HG02759 (cell line): ENCODE measurements at regions not wholly inside any gene's neighbourhood (a gene's known extent, or its start where the extent isn't known, plus 50 kb on each side); places are given as distances from the start of the nearest gene placed in this dataset.
"Not testable (repeated sequence)": the region's sequence is repeated elsewhere in the genome, so short reads cannot be mapped to it uniquely, and the experiment has no call there.

Source experiments
- ATAC-seq: cut with Tn5 transposase; IDR thresholded peaks from one replicate; pipeline ENCODE4 v1.9.1; 2021; ENCODE audit warnings: mild to moderate bottlenecking, moderate library complexity; ENCODE audit not compliant: unreplicated experiment

- ATAC-seq = no peak
These were observed 87.1 kb upstream of the KCNA1 start for GRCh38 chr12:4822572-4822971.

- no peak for ATAC-seq
These were observed 85.3 kb upstream of the KCNA1 start for GRCh38 chr12:4824380-4824779.

GRCh38 chr12:4825011-4825858 lies 84.5 kb upstream of the KCNA1 start:
- ATAC-seq = no peak

DNA sequence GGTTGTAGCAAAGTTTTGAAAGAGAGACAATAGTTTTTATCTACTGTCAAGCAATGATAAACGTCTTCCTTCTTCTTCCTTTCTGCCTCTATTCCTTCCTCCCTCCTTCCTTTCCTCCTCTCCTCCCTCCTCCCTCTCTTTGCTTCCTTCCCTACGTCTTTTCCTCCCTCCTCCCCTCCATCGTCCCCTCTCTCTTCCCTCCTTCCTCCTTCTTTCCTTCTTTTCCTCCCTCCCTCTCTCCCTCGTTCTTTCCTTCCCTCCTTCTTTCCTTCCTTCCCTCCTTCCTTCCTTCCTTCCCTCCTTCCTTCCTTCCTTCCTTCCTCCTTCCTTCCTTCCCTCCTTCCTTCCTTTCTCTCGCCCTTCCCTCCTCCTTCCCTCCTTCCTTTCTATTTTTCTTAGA lies 82.8 kb upstream of the KCNA1 start:
- no peak for ATAC-seq

DNA sequence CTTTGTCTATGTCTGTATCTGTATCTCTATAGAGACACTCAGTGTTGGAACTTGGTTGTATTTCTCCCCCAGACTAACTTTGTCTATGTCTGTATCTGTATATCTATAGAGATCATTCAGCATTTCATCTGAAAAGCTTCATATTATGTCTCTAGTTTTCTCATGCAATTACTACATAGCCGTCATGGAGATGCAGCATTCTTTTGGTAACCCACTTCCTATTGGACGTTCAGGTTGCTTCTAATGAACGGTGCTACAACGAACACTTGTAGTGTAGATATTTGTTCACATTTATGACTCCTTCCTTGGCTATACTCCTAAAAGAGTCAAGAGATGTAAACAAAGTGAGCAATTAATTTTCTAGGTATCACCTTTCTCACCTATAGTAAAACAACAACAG lies 81.5 kb upstream of the KCNA1 start:
- ATAC-seq = no peak

- peak; percentile 87 for ATAC-seq
These were observed 80.4 kb upstream of the KCNA1 start for GRCh38 chr12:4829161-4829792.

GRCh38 chr12:4829793-4830162 lies 79.9 kb upstream of the KCNA1 start:
- ATAC-seq = peak; percentile 29

- ATAC-seq = no peak
These were observed 79.0 kb upstream of the KCNA1 start for GRCh38 chr12:4830556-4831210.

DNA sequence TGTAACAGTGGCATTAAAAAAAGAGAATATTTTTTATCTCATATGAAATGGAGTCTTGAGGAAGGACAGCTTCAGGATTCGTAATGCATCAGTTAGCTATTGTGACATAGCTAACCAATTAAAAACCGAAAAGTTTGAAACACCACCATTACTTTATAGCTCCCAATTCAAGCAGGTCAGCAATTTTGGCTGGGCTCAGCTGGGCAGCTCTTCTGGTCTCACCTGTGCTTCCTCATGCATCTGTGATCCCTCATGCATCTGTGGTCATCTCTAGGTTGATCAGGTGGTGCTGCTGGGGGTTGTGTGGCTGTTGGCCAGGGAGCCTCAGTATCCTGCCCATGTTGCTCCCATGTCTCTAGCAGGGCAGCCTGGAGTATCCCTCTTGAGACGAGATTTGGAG lies 76.7 kb upstream of the KCNA1 start:
- ATAC-seq = no peak

DNA sequence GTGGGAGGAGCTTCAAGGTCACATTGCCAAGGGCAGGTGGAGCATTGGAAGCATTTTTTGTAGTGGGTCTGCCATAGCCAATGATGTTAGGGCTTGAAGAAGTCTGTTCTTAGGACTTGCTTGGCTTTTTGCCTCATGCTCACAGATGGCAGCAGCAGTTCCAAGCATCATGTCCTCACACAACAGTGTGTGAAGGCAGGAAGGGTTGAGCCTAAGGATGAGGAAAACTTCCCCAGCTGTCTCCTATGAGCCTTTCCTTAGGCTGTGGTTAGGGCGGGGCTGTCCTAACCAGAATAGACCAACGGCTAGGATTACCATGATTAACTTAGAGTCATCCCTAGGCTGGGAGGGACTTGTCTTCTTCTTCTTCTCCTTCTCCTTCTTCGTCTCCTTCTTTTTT lies 76.2 kb upstream of the KCNA1 start:
- ATAC-seq = no peak

DNA sequence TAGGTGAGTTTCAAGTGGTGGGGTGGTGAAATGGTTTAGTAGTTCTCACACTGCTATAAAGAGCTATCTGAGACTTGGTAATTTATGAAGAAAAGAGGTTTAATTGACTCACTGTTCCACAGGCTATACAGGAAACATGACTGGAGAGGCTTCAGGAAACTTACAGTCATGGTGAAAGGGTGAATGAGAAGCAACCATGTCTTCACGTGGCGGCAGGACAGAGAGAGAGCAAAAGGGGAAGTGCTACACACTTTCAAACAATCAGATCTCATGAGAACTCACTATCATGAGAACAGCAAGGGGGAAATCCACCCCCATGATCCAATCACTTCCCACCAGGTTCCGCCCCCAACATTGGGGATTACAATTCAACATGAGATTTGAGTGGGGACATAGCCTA lies 67.3 kb upstream of the KCNA1 start:
- not testable (repeated sequence) for ATAC-seq

GRCh38 chr12:4843907-4844306 lies 65.8 kb upstream of the KCNA1 start:
- ATAC-seq = no peak

- no peak for ATAC-seq
These were observed 62.0 kb upstream of the KCNA1 start for GRCh38 chr12:4847713-4848112.

GRCh38 chr12:4849115-4849541 lies 60.6 kb upstream of the KCNA1 start:
- no peak for ATAC-seq

DNA sequence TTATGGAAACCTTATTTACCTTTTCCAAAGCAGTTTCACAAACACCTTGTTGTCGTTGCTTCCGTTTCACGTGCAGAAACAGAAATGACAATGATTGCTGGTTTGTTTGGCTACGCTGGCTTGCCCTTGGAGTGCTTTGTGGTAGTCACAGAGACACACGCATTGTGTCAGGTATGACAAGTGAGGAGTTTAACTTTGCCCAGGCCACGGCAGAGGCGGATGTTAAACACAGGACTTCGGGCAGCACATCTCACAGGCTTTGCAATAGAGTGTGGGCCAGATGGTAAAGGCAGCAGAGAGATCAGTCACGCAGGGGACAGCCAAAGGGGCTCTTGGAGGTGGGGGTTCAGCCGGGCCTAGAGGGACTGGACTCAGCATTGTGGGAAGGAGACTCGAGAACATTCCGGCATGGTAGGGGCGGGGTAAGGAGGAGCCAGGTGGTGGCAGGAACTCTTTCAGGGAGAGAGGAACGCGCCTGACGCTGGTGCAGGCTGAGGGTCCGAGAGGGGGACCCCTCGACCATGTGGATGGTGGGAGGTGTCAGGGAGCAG lies 59.8 kb upstream of the KCNA1 start:
- ATAC-seq = no peak

GRCh38 chr12:4850857-4851380 lies 58.8 kb upstream of the KCNA1 start:
- ATAC-seq = no peak

- no peak for ATAC-seq
These were observed 57.4 kb upstream of the KCNA1 start for GRCh38 chr12:4852308-4852707.

DNA sequence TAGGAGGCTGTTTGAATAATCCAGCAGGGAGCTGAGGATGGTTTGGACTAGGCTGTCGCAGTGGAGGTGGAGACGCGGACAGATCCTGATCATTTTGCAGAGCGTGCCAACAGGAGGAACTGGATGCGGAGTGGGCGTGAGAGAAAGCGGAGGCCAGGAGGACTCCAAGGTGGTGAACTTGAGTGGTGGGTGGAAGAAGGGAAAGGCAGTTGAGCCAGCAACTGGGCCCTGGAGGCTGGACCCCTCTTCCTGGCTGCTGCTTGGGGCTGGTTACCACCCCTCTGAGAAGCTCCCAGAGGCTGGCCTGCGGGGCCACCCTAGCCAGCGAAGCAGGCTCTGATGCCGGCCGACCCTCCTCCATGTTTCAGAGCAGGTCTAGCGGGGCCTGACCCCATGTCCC lies 56.8 kb upstream of the KCNA1 start:
- no peak for ATAC-seq

GRCh38 chr12:4855121-4855924 lies 54.4 kb upstream of the KCNA1 start:
- peak; percentile 45 for ATAC-seq

DNA sequence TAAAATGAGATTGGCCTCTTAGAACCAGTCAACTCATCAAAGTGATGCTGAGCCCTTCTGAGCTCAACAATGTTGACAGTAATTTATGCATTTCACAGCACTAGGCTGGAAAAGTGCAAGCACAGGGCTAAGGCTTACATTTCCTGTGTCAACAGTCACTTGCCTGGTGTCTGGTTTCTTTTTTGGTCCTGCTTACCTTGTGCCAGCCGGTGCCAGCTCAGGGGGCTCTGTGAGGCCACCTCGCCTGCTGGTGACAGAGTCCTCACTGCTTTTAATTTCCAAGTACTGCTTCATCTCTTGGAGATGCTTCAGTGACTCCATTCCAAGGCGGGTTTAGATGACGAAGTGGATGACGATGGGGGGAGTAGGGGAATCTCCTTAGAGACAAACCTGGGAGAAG lies 53.1 kb upstream of the KCNA1 start:
- no peak for ATAC-seq
